ENCODE measurements at regions not wholly inside any gene's neighbourhood (a gene's known extent, or its start where the extent isn't known, plus 50 kb on each side); places are given as distances from the start of the nearest gene placed in this dataset.

GRCh38 chr13:93098972-93099371, 127.6 kb upstream of the GPC6 start:
- DNase-seq (ENCODE audit: low spot score) (no peak), ATAC-seq (ENCODE audit: insufficient number of reproducible peaks, low FRiP score, low read depth) (no peak)
- H3K4me1 ChIP-seq (ENCODE audit: control insufficient read depth in 1 of 2, low read depth in 2 of 2) = no peaks in the 10 kb centered on the region
- no peak for TF ChIP-seq CTCF (IDR thresholded peaks at IDR 0.05)
- H3K4me3 ChIP-seq = no peak overlapping the region
- no peaks in the 10 kb centered on the region for H3K36me3 ChIP-seq
- H3K9me3 ChIP-seq = no peaks in the 10 kb centered on the region
- no peak overlapping the region for H3K27ac ChIP-seq
- H3K27me3 ChIP-seq (replicated peaks; ENCODE audit: insufficient read depth) = no peaks in the 10 kb centered on the region

GRCh38 chr13:93101226-93101734, 125.3 kb upstream of the GPC6 start:
- no peaks in the 10 kb centered on the region for H3K36me3 ChIP-seq
- no peaks in the 10 kb centered on the region for H3K4me1 ChIP-seq (ENCODE audit: control insufficient read depth in 1 of 2, low read depth in 2 of 2)
- ATAC-seq (ENCODE audit: insufficient number of reproducible peaks, low FRiP score, low read depth) (no peak), DNase-seq (ENCODE audit: low spot score) (no peak)
- TF ChIP-seq CTCF (IDR thresholded peaks at IDR 0.05) = no peak
- H3K4me3 ChIP-seq = no peak overlapping the region
- H3K9me3 ChIP-seq = no peaks in the 10 kb centered on the region
- H3K27ac ChIP-seq = no peak overlapping the region
- no peaks in the 10 kb centered on the region for H3K27me3 ChIP-seq (replicated peaks; ENCODE audit: insufficient read depth)

- H3K4me1 ChIP-seq (ENCODE audit: control insufficient read depth in 1 of 2, low read depth in 2 of 2) = no peaks in the 10 kb centered on the region
- no peak overlapping the region for H3K4me3 ChIP-seq
- H3K9me3 ChIP-seq = no peaks in the 10 kb centered on the region
- no peak for TF ChIP-seq CTCF (IDR thresholded peaks at IDR 0.05)
- ATAC-seq (ENCODE audit: insufficient number of reproducible peaks, low FRiP score, low read depth) = no peak
- no peaks in the 10 kb centered on the region for H3K36me3 ChIP-seq
- DNase-seq (ENCODE audit: low spot score) = no peak
- no peak overlapping the region for H3K27ac ChIP-seq
- no peaks in the 10 kb centered on the region for H3K27me3 ChIP-seq (replicated peaks; ENCODE audit: insufficient read depth)
Observed at GRCh38 chr13:93104270-93104669, 122.3 kb upstream of the GPC6 start.

GRCh38 chr13:93108111-93108601, 118.5 kb upstream of the GPC6 start:
- no peak overlapping the region for H3K27ac ChIP-seq
- no peaks in the 10 kb centered on the region for H3K4me1 ChIP-seq (ENCODE audit: control insufficient read depth in 1 of 2, low read depth in 2 of 2)
- no peaks in the 10 kb centered on the region for H3K36me3 ChIP-seq
- H3K9me3 ChIP-seq = no peaks in the 10 kb centered on the region
- no peak for TF ChIP-seq CTCF (IDR thresholded peaks at IDR 0.05)
- ATAC-seq (ENCODE audit: insufficient number of reproducible peaks, low FRiP score, low read depth) = no peak
- no peak overlapping the region for H3K4me3 ChIP-seq
- no peaks in the 10 kb centered on the region for H3K27me3 ChIP-seq (replicated peaks; ENCODE audit: insufficient read depth)
- no peak for DNase-seq (ENCODE audit: low spot score)

- TF ChIP-seq CTCF (IDR thresholded peaks at IDR 0.05) = no peak
- Histone ChIP-seq H3K27ac (no peak overlapping the region), H3K9me3 (no peaks in the 10 kb centered on the region), H3K4me3 (no peak overlapping the region), H3K36me3 (no peaks in the 10 kb centered on the region), H3K4me1 (ENCODE audit: control insufficient read depth in 1 of 2, low read depth in 2 of 2) (no peaks in the 10 kb centered on the region), H3K27me3 (replicated peaks; ENCODE audit: insufficient read depth) (no peaks in the 10 kb centered on the region)
- DNase-seq (ENCODE audit: low spot score) = no peak
- ATAC-seq (ENCODE audit: insufficient number of reproducible peaks, low FRiP score, low read depth) = no peak
Observed at GRCh38 chr13:93116809-93117208, 109.8 kb upstream of the GPC6 start.
